ENCODE measurements at regions not wholly inside any gene's neighbourhood (a gene's known extent, or its start where the extent isn't known, plus 50 kb on each side); places are given as distances from the start of the nearest gene placed in this dataset.
A peak's percentile ranks its signal among the peaks of the same experiment; 100 is the strongest.
"Not testable (repeated sequence)": the region's sequence is repeated elsewhere in the genome, so short reads cannot be mapped to it uniquely, and the experiment has no call there.

- no peak for FAIRE-seq
- no peak for DNase-seq (ENCODE audit: insufficient read length, low spot score)
These were observed 1055.7 kb upstream of the TMEFF2 start for GRCh38 chr2:193250389-193250788.

- no peak for DNase-seq (ENCODE audit: insufficient read length, low spot score)
- peak; percentile 37 for FAIRE-seq
These were observed 1046.0 kb upstream of the TMEFF2 start for GRCh38 chr2:193240752-193241151.

- DNase-seq (ENCODE audit: insufficient read length, low spot score) (no peak), FAIRE-seq (no peak)
These were observed 1036.9 kb upstream of the TMEFF2 start for GRCh38 chr2:193231634-193232033.

DNA sequence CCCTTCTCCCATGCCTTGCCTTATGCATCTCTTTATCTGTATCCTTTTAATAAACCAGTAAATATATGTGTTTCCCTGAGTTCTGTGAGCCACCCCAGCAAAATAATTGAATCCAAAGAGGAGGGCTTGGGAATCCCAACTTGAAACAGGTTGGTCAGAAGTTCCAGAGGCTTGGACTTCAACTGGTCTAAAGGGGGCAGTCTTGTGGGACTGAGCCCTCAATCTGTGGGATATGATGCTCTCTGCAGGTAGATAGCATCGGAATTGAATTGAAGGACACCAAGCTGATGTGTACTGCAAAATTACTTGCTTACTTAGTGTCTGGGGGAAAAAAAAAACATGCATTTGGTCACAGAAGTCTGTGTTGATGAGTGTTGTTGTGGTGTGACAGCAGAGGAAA, 1033.5 kb upstream of the TMEFF2 start:
- DNase-seq (ENCODE audit: insufficient read length, low spot score) (no peak), FAIRE-seq (no peak)

DNA sequence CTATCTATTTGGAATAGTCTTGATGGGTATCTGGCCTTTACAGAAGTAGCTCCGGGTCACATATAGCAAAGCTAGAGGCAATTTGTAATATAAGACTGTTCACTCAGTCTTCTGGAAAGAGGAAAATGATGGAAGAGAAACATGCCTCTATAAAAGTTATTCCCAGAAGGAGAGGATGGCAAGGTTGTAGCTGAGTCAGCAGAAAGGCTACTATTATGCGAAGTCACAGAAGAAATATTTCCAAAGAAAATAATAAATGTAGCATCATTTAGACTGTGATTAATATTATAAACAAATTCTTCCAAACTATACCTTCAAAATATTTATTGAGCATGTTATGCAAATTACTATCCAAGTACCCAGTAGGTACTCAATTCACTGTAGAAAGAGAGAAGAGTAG, 1027.7 kb upstream of the TMEFF2 start:
- DNase-seq (ENCODE audit: insufficient read length, low spot score) (no peak), FAIRE-seq (no peak)

GRCh38 chr2:193219413-193219812, 1024.7 kb upstream of the TMEFF2 start:
- FAIRE-seq = no peak
- no peak for DNase-seq (ENCODE audit: insufficient read length, low spot score)

- FAIRE-seq (no peak), DNase-seq (ENCODE audit: insufficient read length, low spot score) (no peak)
These were observed 1006.9 kb upstream of the TMEFF2 start for GRCh38 chr2:193201583-193201982.

DNA sequence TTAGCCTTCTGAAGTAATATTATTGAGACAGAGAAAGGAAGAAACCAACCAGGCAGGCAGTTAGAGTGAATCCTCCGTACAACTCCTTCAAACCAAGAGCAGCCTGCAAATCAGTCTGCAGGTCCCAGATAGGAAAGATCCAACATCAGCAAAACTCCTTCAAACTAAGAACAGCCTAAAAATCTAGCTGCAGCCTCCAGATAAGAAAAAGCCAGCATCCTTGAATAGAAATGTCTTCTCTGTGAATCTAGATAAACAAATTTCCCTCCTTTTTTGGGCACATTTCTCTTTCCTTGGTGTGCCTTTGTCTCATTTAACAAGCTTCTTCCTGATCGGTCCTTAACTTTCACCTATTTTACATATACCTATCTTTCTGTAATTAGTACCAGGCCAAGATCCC, 1004.6 kb upstream of the TMEFF2 start:
- FAIRE-seq (no peak), DNase-seq (ENCODE audit: insufficient read length, low spot score) (no peak)

- DNase-seq (ENCODE audit: insufficient read length, low spot score) (no peak), FAIRE-seq (no peak)
These were observed 993.1 kb upstream of the TMEFF2 start for GRCh38 chr2:193187816-193188215.

DNA sequence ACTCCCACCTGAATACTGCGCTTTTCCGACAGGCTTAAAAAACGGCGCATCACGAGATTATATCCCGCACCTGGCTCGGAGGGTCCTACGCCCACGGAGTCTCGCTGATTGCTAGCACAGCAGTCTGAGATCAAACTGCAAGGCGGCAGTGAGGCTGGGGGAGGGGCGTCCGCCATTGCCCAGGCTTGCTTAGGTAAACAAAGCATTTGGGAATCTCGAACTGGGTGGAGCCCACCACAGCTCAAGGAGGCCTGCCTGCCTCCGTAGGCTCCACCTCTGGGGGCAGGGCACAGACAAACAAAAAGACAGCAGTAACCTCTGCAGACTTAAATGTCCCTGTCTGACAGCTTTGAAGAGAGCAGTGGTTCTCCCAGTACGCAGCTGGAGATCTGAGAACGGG, 976.2 kb upstream of the TMEFF2 start:
- not testable (repeated sequence) for FAIRE-seq; DNase-seq (ENCODE audit: insufficient read length, low spot score)

DNA sequence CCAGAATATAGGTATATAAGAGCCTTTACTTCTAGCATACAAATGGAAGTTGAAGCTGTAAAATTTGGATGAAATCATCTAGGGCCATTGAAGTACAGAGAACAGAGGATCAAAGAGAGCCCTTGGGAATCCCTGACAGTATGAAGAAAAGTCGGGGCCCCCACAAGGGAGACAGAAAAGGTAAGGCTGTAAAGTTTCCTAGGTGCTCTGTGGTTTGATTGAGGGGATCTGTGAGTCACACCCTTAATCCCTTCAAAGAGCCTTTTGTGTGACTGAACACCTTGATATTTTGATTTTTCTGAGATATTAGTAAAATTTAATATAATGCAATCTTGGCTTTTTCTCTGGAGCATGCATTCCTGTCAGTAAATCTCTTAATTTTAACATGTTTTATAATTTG, 961.7 kb upstream of the TMEFF2 start:
- no peak for DNase-seq (ENCODE audit: insufficient read length, low spot score)
- no peak for FAIRE-seq

DNA sequence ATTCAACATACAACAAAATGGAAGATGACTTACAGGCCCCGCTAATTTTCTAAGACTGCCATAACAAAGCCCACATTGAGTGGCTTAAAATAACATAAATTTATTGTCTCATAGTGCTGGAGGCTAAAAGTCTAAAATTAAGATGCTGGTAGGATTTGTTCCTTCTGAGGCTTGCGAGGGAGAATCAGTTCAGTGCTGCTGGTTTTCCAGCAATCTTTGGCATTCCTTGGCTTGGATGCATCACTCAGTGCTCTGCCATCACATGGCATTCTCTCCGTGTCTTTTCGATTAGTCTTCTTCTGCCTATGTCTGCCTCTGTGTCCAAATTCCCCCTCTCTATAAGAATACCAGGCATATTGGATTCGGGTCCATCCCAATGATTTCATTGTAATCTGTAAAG, 959.3 kb upstream of the TMEFF2 start:
- no peak for DNase-seq (ENCODE audit: insufficient read length, low spot score)
- no peak for FAIRE-seq

GRCh38 chr2:193153576-193153975, 958.8 kb upstream of the TMEFF2 start:
- FAIRE-seq (no peak), DNase-seq (ENCODE audit: insufficient read length, low spot score) (no peak)

GRCh38 chr2:193142467-193142866, 947.7 kb upstream of the TMEFF2 start:
- FAIRE-seq; DNase-seq (ENCODE audit: insufficient read length, low spot score): not testable (repeated sequence)

DNA sequence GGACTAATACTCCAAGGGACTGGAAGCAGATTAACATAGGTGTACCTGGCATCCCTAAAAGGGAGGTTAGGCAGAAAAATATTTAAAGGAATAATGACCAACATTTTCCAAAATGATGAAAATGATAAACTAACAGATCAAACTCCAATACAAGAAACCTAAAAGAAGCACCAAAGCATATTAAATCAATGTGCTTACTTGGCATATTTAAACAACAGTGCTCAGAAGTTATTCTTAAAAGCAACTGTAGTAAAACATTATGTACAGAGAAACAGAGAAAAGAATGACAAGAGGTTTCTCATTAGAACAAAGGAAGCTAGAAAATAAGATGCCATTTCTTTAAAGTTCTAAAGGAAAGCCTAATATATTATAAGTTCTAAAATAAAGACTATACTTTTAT, 947.3 kb upstream of the TMEFF2 start:
- DNase-seq (ENCODE audit: insufficient read length, low spot score) (no peak), FAIRE-seq (no peak)

- not testable (repeated sequence) for FAIRE-seq; DNase-seq (ENCODE audit: insufficient read length, low spot score)
These were observed 946.2 kb upstream of the TMEFF2 start for GRCh38 chr2:193140895-193141294.

GRCh38 chr2:193124815-193125214, 930.1 kb upstream of the TMEFF2 start:
- FAIRE-seq (no peak), DNase-seq (ENCODE audit: insufficient read length, low spot score) (no peak)

DNA sequence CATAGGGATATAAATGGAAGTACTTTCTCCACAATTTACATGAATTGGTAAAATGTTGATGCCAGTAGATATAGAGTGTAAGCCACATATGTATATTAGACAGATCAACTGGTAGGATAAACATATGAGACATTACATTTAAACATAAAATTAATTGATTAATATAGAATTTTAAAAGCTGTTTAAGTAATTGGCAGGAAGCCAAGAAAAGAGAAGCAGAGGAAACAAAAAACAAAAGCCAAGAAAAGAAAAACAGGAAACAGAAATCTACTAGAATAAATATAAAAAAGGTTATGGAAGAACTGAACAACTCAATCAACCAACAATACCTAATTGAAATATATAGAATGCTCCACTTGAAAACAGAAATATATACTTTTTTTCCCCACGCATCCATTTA, 920.1 kb upstream of the TMEFF2 start:
- DNase-seq (ENCODE audit: insufficient read length, low spot score) (no peak), FAIRE-seq (no peak)

DNA sequence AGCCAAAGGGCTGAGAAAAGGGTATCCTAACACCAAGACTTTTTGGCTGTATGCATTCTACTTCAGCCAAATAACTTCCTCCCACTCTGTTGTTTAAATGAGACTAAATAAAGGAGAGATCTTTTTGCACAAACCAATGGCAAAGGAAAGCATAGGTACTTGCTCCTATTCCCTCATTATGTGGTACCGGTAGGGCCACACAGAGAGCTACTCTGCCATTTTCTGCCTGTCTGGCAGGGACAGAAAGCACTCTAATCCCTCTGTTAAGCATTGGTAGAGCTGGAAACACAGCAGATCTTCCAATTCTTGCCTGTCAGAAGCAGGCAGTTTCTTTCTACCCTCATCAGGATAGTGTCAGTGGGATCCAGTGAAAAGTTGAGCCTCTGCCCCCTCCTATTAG, 918.3 kb upstream of the TMEFF2 start:
- FAIRE-seq (no peak), DNase-seq (ENCODE audit: insufficient read length, low spot score) (no peak)

DNA sequence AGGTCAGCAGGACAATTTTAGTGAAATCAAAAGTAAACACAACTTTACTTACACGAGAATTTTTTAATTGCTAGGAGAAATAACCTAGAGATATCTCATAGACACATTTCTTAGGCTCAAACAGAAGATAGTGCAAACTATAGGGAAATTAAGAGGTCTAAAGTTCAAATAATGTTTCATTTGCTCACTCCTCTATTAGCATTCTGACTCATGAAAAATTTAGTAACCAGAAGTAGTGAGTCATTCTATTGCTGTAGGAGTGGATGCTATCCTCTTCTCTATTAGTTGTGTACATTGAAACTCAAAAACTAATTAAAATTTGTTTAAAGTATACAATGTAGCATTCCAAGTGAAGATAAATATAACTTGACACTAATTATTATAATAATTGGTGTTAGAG, 908.3 kb upstream of the TMEFF2 start:
- FAIRE-seq (no peak), DNase-seq (ENCODE audit: insufficient read length, low spot score) (no peak)

GRCh38 chr2:193101591-193101990, 906.9 kb upstream of the TMEFF2 start:
- DNase-seq (ENCODE audit: insufficient read length, low spot score) = no peak
- FAIRE-seq = no peak

DNA sequence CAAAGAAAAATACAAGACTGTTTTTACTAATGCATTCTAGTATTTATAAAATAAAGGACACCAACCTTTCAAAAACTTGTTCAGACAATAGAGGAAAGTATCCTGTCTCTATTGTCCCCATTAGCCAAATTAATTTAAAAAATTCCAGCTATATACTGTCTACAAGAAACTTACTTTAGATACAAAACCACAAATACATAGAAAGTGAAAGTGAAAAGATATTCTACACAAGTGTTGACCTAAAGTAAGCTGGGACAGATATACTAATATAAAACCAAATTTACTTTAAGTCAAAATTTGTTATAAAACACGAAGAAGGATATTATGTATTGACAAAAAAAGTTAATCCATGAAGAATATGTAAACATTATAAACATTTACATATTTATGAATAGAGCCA, 893.3 kb upstream of the TMEFF2 start:
- no peak for FAIRE-seq
- DNase-seq (ENCODE audit: insufficient read length, low spot score) = no peak

DNA sequence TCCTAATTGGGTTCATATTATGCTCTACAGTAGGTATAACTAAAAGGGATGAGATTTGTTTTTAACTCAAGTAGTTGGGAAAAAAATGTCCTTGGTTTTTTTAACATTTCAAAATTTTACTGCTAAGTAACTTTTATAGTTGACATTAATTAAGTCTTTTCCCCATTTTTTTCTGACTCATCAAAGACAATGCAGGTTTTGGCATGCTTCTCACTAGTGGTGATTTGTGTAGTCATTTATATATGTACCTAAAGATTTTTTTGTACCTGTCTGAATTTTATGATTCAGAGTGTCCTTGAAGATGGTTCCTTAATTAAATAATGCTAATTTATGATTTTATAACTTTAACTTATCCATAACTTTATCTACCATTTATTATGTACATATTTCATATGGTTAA, 882.3 kb upstream of the TMEFF2 start:
- FAIRE-seq = no peak
- no peak for DNase-seq (ENCODE audit: insufficient read length, low spot score)

DNA sequence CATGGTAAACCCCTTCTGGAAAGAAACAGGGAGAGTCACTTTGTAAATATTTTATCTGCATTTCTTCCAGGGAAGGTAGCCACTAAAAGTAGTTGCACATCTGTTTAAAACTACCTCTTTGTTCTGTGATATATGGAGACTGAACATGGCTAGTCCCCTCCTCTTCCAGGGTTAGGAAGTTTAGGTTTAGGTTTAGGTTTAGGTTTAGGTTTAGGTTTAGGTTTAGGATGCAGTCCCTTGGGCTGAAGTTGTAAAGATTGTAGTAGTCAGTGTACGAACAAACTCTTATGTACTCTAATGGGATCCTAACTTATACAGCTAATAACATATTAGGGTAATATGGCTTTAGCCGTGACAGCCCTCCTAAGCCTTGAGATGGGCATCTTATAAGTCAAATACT, 880.2 kb upstream of the TMEFF2 start:
- no peak for FAIRE-seq

More for the DNA sequence above, 880.2 kb upstream of the TMEFF2 start:
- no peak for DNase-seq (ENCODE audit: insufficient read length, low spot score)
